NCI-H2227 treated with DMSO at 0.1 percent for 48 hours (cell line): ENCODE measurements at regions not wholly inside any gene's neighbourhood (a gene's known extent, or its start where the extent isn't known, plus 50 kb on each side); places are given as distances from the start of the nearest gene placed in this dataset.

Experiments
- DNase-seq: peaks from one replicate; lab custom pipeline; 2025; lab: John Stamatoyannopoulos, UW

- no peak for DNase-seq
These were observed 145.0 kb upstream of the TMCO5A start for GRCh38 chr15:37789397-37789786.

- no peak for DNase-seq
These were observed 144.6 kb upstream of the TMCO5A start for GRCh38 chr15:37789881-37790280.

- DNase-seq = no peak
These were observed 142.7 kb upstream of the TMCO5A start for GRCh38 chr15:37791693-37792092.

- DNase-seq = no peak
These were observed 142.1 kb upstream of the TMCO5A start for GRCh38 chr15:37792351-37792750.

GRCh38 chr15:37793851-37794250 lies 140.6 kb upstream of the TMCO5A start:
- DNase-seq = no peak

GRCh38 chr15:37794947-37795346 lies 139.5 kb upstream of the TMCO5A start:
- no peak for DNase-seq

GRCh38 chr15:37801529-37801928 lies 132.9 kb upstream of the TMCO5A start:
- no peak for DNase-seq

- no peak for DNase-seq
These were observed 127.6 kb upstream of the TMCO5A start for GRCh38 chr15:37806808-37807207.

- no peak for DNase-seq
These were observed 124.1 kb upstream of the TMCO5A start for GRCh38 chr15:37810381-37810780.

- no peak for DNase-seq
These were observed 121.1 kb upstream of the TMCO5A start for GRCh38 chr15:37813306-37813705.

GRCh38 chr15:37814847-37815515 lies 119.5 kb upstream of the TMCO5A start:
- DNase-seq = no peak

GRCh38 chr15:37818152-37818677 lies 116.2 kb upstream of the TMCO5A start:
- no peak for DNase-seq

GRCh38 chr15:37819191-37819590 lies 115.2 kb upstream of the TMCO5A start:
- no peak for DNase-seq

GRCh38 chr15:37820380-37821128 lies 113.9 kb upstream of the TMCO5A start:
- no peak for DNase-seq

GRCh38 chr15:37823601-37824275 lies 110.7 kb upstream of the TMCO5A start:
- no peak for DNase-seq

- DNase-seq = no peak
These were observed 109.6 kb upstream of the TMCO5A start for GRCh38 chr15:37824717-37825382.

GRCh38 chr15:37837276-37837675 lies 97.2 kb upstream of the TMCO5A start:
- DNase-seq = no peak

GRCh38 chr15:37847776-37848175 lies 86.7 kb upstream of the TMCO5A start:
- DNase-seq = no peak

- DNase-seq = no peak
These were observed 78.3 kb upstream of the TMCO5A start for GRCh38 chr15:37856109-37856508.

GRCh38 chr15:37860896-37861295 lies 73.5 kb upstream of the TMCO5A start:
- DNase-seq = no peak

GRCh38 chr15:37865687-37866086 lies 68.8 kb upstream of the TMCO5A start:
- no peak for DNase-seq

GRCh38 chr15:37870711-37871110 lies 63.7 kb upstream of the TMCO5A start:
- DNase-seq = no peak
